ENCODE measurements at regions not wholly inside any gene's neighbourhood (a gene's known extent, or its start where the extent isn't known, plus 50 kb on each side); places are given as distances from the start of the nearest gene placed in this dataset.

- ChIA-PET CTCF (no interaction called here), POLR2A (no interaction called here)
- ATAC-seq (no peak), DNase-seq (ENCODE audit: low spot score) (no peak)
- Mint-ChIP-seq H3K9me3 (no peaks in the 10 kb centered on the region), H3K27ac (no peak overlapping the region), H3K27me3 (ENCODE audit: low read depth) (no peaks in the 10 kb centered on the region), H3K4me1 (peaks cover 6% of the 10 kb centered on the region; the same call in 1 of the 2 replicates), H3K36me3 (no peaks in the 10 kb centered on the region), H3K4me3 (no peak overlapping the region)
- TF ChIP-seq RORB (CRISPR knock-in tag; IDR thresholded peaks at IDR 0.05) (no peak), NFE2L1 (CRISPR knock-in tag; IDR thresholded peaks at IDR 0.05) (no peak), NR1H2 (CRISPR knock-in tag; IDR thresholded peaks at IDR 0.05) (no peak), ELF4 (CRISPR knock-in tag; IDR thresholded peaks at IDR 0.05; ENCODE audit: low read depth) (no peak), ERG (CRISPR knock-in tag; IDR thresholded peaks at IDR 0.05) (no peak), ZNF263 (CRISPR knock-in tag; IDR thresholded peaks at IDR 0.05; ENCODE audit: low read depth) (no peak), CREB1 (CRISPR knock-in tag; IDR thresholded peaks at IDR 0.05) (no peak), STAT6 (CRISPR knock-in tag; conservative IDR thresholded peaks at IDR 0.05; ENCODE audit: low read depth) (no peak), ZSCAN18 (CRISPR knock-in tag; IDR thresholded peaks at IDR 0.05) (no peak)
Measured at GRCh38 chr12:67052981-67053380, 216.2 kb upstream of the CAND1 start.

GRCh38 chr12:67056329-67056728, 212.8 kb upstream of the CAND1 start:
- Mint-ChIP-seq H3K27me3 (ENCODE audit: low read depth) (no peaks in the 10 kb centered on the region), H3K27ac (no peak overlapping the region), H3K4me1 (peaks cover 14% of the 10 kb centered on the region), H3K4me3 (no peak overlapping the region), H3K36me3 (no peaks in the 10 kb centered on the region), H3K9me3 (no peaks in the 10 kb centered on the region)
- ATAC-seq (no peak), DNase-seq (ENCODE audit: low spot score) (no peak)
- CTCF ChIA-PET, result no interaction called here
- POLR2A ChIA-PET, result no interaction called here
- no peak for TF ChIP-seq ATF2 (CRISPR knock-in tag; IDR thresholded peaks at IDR 0.05; ENCODE audit: borderline replicate concordance, low read depth)

GRCh38 chr12:67057072-67057471, 212.1 kb upstream of the CAND1 start:
- POLR2A ChIA-PET, result no interaction called here
- no peaks in the 10 kb centered on the region for H3K36me3 Mint-ChIP-seq
- no peak overlapping the region for H3K4me3 Mint-ChIP-seq
- no peaks in the 10 kb centered on the region for H3K9me3 Mint-ChIP-seq
- CTCF ChIA-PET, result no interaction called here
- H3K27me3 Mint-ChIP-seq (ENCODE audit: low read depth), result no peaks in the 10 kb centered on the region
- peaks cover 15% of the 10 kb centered on the region for H3K4me1 Mint-ChIP-seq
- ATAC-seq (no peak), DNase-seq (ENCODE audit: low spot score) (no peak)
- H3K27ac Mint-ChIP-seq, result no peak overlapping the region
- TF ChIP-seq MLX (CRISPR knock-in tag; IDR thresholded peaks at IDR 0.05), result no peak
- no peak for TF ChIP-seq E2F1 (CRISPR knock-in tag; IDR thresholded peaks at IDR 0.05)
- no peak for TF ChIP-seq ZSCAN18 (CRISPR knock-in tag; IDR thresholded peaks at IDR 0.05)
- no peak for TF ChIP-seq GABPB1 (CRISPR knock-in tag; IDR thresholded peaks at IDR 0.05)
- no peak for TF ChIP-seq ZNF671 (CRISPR knock-in tag; IDR thresholded peaks at IDR 0.05)
- TF ChIP-seq USF1 (CRISPR knock-in tag; IDR thresholded peaks at IDR 0.05), result no peak
- TF ChIP-seq IRF1 (CRISPR knock-in tag; IDR thresholded peaks at IDR 0.05), result no peak
- TF ChIP-seq CTCF (IDR thresholded peaks at IDR 0.05), result no peak
- TF ChIP-seq TEAD4 (CRISPR knock-in tag; IDR thresholded peaks at IDR 0.05), result no peak
